WTC11 (cell line): ENCODE measurements at regions not wholly inside any gene's neighbourhood (a gene's known extent, or its start where the extent isn't known, plus 50 kb on each side); places are given as distances from the start of the nearest gene placed in this dataset.

Source experiments
- CTCF ChIP-seq: fragments of 200-600 bp; IDR thresholded peaks from 2 replicates; pipeline ENCODE4 v1.8.0; 2022; ENCODE audit warnings: antibody characterized with exemption
- ESRRA ChIP-seq: sonication (generic); formaldehyde crosslinking; IDR thresholded peaks from 2 replicates; pipeline ENCODE4 v1.8.1; 2022; ENCODE audit warnings: mild to moderate bottlenecking, missing genetic modification reagents, borderline replicate concordance
- FOXP4 ChIP-seq: sonication (generic); formaldehyde crosslinking; IDR thresholded peaks from 2 replicates; pipeline ENCODE4 v1.8.0; 2022; ENCODE audit warnings: mild to moderate bottlenecking, missing genetic modification reagents
- MYBL2 ChIP-seq: sonication (generic); formaldehyde crosslinking; IDR thresholded peaks from 2 replicates; pipeline ENCODE4 v1.8.1; 2023; ENCODE audit warnings: mild to moderate bottlenecking, moderate library complexity, missing genetic modification reagents
- ZNF121 ChIP-seq: sonication (generic); formaldehyde crosslinking; IDR thresholded peaks from 2 replicates; pipeline ENCODE4 v1.8.0; 2023; ENCODE audit warnings: missing genetic modification reagents

- no peak for TF ChIP-seq MYBL2
- no peak for TF ChIP-seq ZNF121
- no peak for TF ChIP-seq ESRRA
- TF ChIP-seq CTCF = no peak
- no peak for TF ChIP-seq FOXP4
Observed at GRCh38 chr14:39555749-39556148, 123.5 kb upstream of the FBXO33 start.
